Psoas muscle (tissue), 7 donors: ENCODE measurements at regions not wholly inside any gene's neighbourhood (a gene's known extent, or its start where the extent isn't known, plus 50 kb on each side); places are given as distances from the start of the nearest gene placed in this dataset.
A peak's percentile ranks its signal among the peaks of the same experiment; 100 is the strongest.

ENCODE experiments used
- ATAC-seq, 4 donors: fragments of 200-7000 bp; cut with Tn5 transposase; one replicate each; pipeline ENCODE4 v1.9.1; 2020; ENCODE audit warnings: moderate library complexity in 3 of 4, mild to moderate bottlenecking in 2 of 4
- DNase-seq, 2 donors: peaks; one replicate each; pipeline ENCODE4 v3.0.0-alpha.2; 2020
- H3K27ac ChIP-seq: fragments of 200-600 bp; one replicate; pipeline ENCODE4 v1.8.0; 2022
- H3K27me3 ChIP-seq, 3 donors: fragments of 200-600 bp in 1 of 3; one replicate each; pipeline versions ENCODE4 v1.6.1 to v1.8.0; 2013 to 2022; ENCODE audit warnings: low read length in 2 of 3, mild to moderate bottlenecking in 2 of 3, moderate library complexity in 1 of 3; ENCODE audit not compliant: insufficient read depth in 3 of 3
- H3K36me3 ChIP-seq, 2 donors: fragments of 200-600 bp in 1 of 2; one replicate each; pipeline versions ENCODE4 v1.6.1 to v1.8.0; 2013 to 2022; ENCODE audit warnings: low read depth in 1 of 2, mild to moderate bottlenecking in 1 of 2, moderate library complexity in 1 of 2; ENCODE audit not compliant: insufficient read depth in 1 of 2
- H3K4me1 ChIP-seq: fragments of 200-600 bp; one replicate; pipeline ENCODE4 v1.8.0; 2022
- H3K4me3 ChIP-seq: fragments of 200-600 bp; one replicate; pipeline ENCODE4 v1.8.0; 2022; ENCODE audit warnings: mild to moderate bottlenecking
- H3K9me3 ChIP-seq: fragments of 200-600 bp; one replicate; pipeline ENCODE4 v1.8.0; 2022
- WGBS, 3 donors: extraction: QIAGEN DNeasy Blood & Tissue Kit; methylation state at CpG; one replicate each; pipeline versions ENCODE4 v1.1.6 to v1.1.7; 2013; 5-methylcytosine and 5-hydroxymethylcytosine counted together
- intact Hi-C, 2 donors: fragments of 100-400 bp; cut with DNase I; formaldehyde crosslinking; loops; one replicate each; pipeline versions ENCODE4 v1.11.0 to v1.14.2; 2022
- TF ChIP-seq, protein P1 (sequence below): fragments of 200-600 bp; IDR thresholded peaks from one replicate; pipeline ENCODE4 v1.8.0; 2022; ENCODE audit warnings: antibody characterized with exemption
- donor health status: healthy with polysubstance abuse.
- donor health status: DM: no; HTN: no; CAD: no; lungs with moderate emphysema.
- donor health status: Bipolar disorder and iron deficiency.
- donor health status: healthy.
- donor health status: DM: yes; HTN: yes; CAD: no.
- donor health status: DM: no; HTN: no; CAD: no.
- donor health status: DM: yes; HTN: yes; CAD: no.

DNA sequence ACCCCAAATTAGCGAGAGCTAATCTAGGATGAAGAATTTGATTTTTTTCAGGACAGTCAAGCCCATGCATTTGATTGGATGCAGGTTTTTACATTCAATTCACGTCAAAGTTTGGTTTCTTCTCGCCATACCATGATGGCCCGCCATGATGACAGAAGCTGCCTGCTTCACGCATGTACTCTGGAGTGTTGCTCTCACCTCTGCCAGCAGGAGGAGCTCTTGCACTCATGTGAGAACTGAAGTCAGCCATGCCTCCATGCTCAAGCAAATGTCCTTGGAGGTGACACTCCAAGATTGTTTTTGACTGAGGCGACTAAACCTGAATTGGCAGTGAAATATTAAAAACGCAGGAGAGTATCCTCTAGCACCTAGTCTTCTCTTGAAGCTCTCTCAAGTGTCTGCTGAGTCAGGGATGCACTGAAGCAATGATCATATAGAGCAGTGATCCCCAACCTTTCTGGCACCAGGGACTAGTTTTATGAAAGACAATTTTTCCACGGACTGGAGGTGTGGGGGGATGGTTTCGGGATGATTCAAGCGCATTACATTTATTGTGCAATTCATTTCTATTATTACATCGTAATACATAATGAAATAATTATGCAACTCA, 120.9 kb downstream of the SAMMSON start:
- DNase-seq (peak; percentile 25 to 64), ATAC-seq (no peak)
- TF ChIP-seq, protein P1, sequence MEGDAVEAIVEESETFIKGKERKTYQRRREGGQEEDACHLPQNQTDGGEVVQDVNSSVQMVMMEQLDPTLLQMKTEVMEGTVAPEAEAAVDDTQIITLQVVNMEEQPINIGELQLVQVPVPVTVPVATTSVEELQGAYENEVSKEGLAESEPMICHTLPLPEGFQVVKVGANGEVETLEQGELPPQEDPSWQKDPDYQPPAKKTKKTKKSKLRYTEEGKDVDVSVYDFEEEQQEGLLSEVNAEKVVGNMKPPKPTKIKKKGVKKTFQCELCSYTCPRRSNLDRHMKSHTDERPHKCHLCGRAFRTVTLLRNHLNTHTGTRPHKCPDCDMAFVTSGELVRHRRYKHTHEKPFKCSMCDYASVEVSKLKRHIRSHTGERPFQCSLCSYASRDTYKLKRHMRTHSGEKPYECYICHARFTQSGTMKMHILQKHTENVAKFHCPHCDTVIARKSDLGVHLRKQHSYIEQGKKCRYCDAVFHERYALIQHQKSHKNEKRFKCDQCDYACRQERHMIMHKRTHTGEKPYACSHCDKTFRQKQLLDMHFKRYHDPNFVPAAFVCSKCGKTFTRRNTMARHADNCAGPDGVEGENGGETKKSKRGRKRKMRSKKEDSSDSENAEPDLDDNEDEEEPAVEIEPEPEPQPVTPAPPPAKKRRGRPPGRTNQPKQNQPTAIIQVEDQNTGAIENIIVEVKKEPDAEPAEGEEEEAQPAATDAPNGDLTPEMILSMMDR: peak; percentile 13
- intact Hi-C loops: no loop called here
- no peak overlapping the region for H3K4me3 ChIP-seq
- H3K27ac ChIP-seq: no peak overlapping the region
- H3K4me1 ChIP-seq: no peaks in the 10 kb centered on the region
- no peaks in the 10 kb centered on the region for H3K9me3 ChIP-seq
- no peaks in the 10 kb centered on the region for H3K36me3 ChIP-seq
- 89 to 93% (median 90%) methylated on average over 11 of the region's 11 CpGs for WGBS, 3 donors
- no peaks in the 10 kb centered on the region for H3K27me3 ChIP-seq

DNA sequence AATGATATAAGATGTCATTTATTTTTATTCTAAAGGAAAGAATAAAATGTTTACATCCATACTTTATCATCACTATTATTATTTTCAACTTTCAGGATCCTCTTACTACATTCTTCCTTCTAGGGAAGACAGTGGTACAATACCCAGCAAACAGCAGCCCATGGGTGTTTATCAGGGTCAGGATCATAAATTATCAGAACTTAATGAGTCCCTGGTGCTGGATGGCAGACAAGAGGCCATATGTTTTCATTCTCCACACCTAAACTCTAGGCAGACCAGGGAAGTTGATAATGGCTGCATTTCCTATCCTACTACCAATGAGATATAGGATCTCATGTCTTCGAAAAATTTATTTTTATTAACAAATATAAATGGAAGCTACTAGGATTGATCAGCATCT, 127.7 kb downstream of the SAMMSON start:
- intact Hi-C loops: no loop called here
- WGBS, 3 donors: 79 to 86% (median 84%) methylated on average over 1 of the region's 1 CpG
- no peak overlapping the region for H3K4me3 ChIP-seq
- TF ChIP-seq, protein P1: no peak
- no peak for DNase-seq
- no peaks in the 10 kb centered on the region for H3K36me3 ChIP-seq
- no peak for ATAC-seq
- H3K27ac ChIP-seq: no peak overlapping the region
- no peaks in the 10 kb centered on the region for H3K27me3 ChIP-seq
- H3K4me1 ChIP-seq: no peaks in the 10 kb centered on the region
- no peaks in the 10 kb centered on the region for H3K9me3 ChIP-seq

DNA sequence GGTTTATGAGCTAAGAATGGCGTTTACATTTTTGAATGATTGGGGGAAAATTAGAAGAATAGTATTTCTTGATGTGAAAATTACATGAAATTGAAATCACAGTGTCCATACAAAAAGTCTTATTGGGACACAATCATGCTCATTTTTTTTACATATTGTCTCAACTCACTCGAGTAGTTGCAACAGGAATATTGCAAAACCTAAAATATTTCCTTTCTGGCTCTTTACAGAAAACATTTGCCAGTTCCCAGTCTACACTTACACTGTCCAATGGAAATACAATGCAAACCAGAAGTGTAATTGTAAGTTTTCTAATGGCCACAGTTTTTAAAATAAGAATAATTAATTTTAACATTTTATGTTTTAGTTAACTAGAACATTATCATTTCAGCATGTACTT, 137.8 kb downstream of the SAMMSON start:
- ATAC-seq (no peak), DNase-seq (no peak)
- 56 to 60% (median 59%) methylated on average over 2 of the region's 2 CpGs for WGBS, 3 donors
- Histone ChIP-seq H3K4me3 (no peak overlapping the region), H3K4me1 (no peaks in the 10 kb centered on the region), H3K36me3 (no peaks in the 10 kb centered on the region), H3K27ac (no peak overlapping the region), H3K27me3 (peaks cover 0 to 4% (median 0%) of the 10 kb centered on the region in 3 donors), H3K9me3 (peaks cover 4% of the 10 kb centered on the region)
- TF ChIP-seq, protein P1: no peak
- intact Hi-C loops: no loop called here

DNA sequence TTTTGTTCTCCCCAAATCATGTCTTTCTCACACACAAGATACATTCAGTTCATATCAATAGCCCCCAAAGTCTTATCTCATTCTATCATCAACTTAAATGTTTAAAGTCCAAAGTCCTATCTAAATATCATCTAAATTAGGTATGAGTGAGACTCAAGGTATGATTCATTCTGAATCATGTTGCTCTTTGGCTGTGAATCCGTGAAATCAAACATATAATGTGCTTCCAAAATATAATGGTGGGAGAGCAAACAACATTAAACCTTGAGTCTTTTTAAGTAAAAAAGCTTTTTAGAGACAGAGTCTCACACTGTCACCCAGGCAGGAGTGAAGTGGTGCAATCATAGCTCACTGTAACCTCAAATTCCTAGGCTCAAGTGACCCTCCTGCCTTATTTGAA, 139.1 kb downstream of the SAMMSON start:
- DNase-seq (no peak), ATAC-seq (no peak)
- Histone ChIP-seq H3K9me3 (peaks cover 4% of the 10 kb centered on the region), H3K4me1 (no peaks in the 10 kb centered on the region), H3K27ac (no peak overlapping the region), H3K36me3 (no peaks in the 10 kb centered on the region), H3K27me3 (peaks cover 0 to 4% (median 0%) of the 10 kb centered on the region in 3 donors), H3K4me3 (no peak overlapping the region)
- 33 to 61% (median 38%) methylated on average over 1 of the region's 1 CpG for WGBS, 3 donors
- TF ChIP-seq, protein P1: no peak
- intact Hi-C loops: no loop called here
